GM20000 (cell line): ENCODE measurements at regions not wholly inside any gene's neighbourhood (a gene's known extent, or its start where the extent isn't known, plus 50 kb on each side); places are given as distances from the start of the nearest gene placed in this dataset.

Experiments used
- DNase-seq: peaks from one replicate; pipeline ENCODE4 v3.0.0; 2012; ENCODE audit warnings: low spot score
- TF ChIP-seq, protein P1 (sequence below): IDR thresholded peaks from 2 replicates; pipeline ENCODE4 v1.5.1; 2012; ENCODE audit warnings: mild to moderate bottlenecking, control low read depth; ENCODE audit errors: extremely low read depth, missing control alignments

DNA sequence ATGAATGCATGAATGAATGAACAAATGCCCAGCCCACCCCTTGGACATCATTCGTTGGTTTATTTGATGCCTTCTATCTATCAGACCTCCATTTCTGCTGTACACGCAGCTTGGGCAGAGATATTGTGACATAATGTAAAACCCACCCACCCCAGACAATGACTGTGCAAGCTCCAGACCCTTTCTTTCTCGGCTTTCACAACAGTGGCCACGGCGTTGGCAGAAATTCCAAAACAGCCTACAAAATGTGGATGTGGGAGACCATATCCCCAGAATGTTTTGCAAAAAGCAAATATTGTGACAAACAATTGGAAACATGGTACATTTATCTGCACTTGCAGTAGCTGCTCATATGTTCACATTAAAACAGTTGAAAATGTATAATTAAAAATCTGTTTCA, 162.0 kb upstream of the MAFB start:
- no peak for DNase-seq
- TF ChIP-seq, protein P1, sequence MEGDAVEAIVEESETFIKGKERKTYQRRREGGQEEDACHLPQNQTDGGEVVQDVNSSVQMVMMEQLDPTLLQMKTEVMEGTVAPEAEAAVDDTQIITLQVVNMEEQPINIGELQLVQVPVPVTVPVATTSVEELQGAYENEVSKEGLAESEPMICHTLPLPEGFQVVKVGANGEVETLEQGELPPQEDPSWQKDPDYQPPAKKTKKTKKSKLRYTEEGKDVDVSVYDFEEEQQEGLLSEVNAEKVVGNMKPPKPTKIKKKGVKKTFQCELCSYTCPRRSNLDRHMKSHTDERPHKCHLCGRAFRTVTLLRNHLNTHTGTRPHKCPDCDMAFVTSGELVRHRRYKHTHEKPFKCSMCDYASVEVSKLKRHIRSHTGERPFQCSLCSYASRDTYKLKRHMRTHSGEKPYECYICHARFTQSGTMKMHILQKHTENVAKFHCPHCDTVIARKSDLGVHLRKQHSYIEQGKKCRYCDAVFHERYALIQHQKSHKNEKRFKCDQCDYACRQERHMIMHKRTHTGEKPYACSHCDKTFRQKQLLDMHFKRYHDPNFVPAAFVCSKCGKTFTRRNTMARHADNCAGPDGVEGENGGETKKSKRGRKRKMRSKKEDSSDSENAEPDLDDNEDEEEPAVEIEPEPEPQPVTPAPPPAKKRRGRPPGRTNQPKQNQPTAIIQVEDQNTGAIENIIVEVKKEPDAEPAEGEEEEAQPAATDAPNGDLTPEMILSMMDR, result no peak

GRCh38 chr20:40855269-40855668, 166.2 kb upstream of the MAFB start:
- TF ChIP-seq, protein P1, result no peak
- no peak for DNase-seq

- DNase-seq, result no peak
- TF ChIP-seq, protein P1, result no peak
Observed at GRCh38 chr20:40856653-40857052, 167.6 kb upstream of the MAFB start.

GRCh38 chr20:40860487-40860902, 168.1 kb upstream of the TOP1 start:
- DNase-seq, result no peak
- TF ChIP-seq, protein P1, result no peak

- DNase-seq, result no peak
- TF ChIP-seq, protein P1, result no peak
Observed at GRCh38 chr20:40861427-40862008, 167.1 kb upstream of the TOP1 start.

DNA sequence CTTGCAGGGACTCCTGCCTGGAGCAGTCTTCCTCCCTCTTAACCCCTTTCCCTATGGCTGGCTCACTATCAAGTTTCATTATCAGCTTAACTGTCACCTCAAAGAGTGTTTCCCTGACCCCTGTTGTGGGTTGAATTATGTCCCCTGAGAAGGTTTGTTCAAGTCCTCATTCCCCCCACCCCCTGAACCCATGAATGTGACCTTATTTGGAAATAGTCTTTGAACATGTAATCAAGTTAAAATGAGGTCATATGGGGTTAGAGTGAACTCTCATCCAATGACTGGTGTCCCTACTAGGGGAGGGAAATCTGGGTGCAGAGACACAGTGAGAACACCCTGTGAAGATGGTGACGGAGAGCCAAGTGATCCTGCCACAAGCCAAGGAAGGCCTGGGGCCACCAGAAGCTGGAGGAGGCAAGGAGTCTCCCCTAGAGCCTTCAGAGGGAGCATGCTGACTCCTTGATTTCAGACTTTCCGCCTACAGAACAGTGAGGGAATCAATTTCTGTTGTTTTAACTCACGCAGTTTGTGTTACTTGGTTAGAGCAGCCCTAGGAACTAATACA, 165.2 kb upstream of the TOP1 start:
- no peak for DNase-seq

GRCh38 chr20:40864470-40864869, 164.2 kb upstream of the TOP1 start:
- TF ChIP-seq, protein P1, result no peak
- no peak for DNase-seq

More for the DNA sequence above, 165.2 kb upstream of the TOP1 start:
- TF ChIP-seq, protein P1, result no peak
